ENCODE measurements at regions not wholly inside any gene's neighbourhood (a gene's known extent, or its start where the extent isn't known, plus 50 kb on each side); places are given as distances from the start of the nearest gene placed in this dataset.

DNA sequence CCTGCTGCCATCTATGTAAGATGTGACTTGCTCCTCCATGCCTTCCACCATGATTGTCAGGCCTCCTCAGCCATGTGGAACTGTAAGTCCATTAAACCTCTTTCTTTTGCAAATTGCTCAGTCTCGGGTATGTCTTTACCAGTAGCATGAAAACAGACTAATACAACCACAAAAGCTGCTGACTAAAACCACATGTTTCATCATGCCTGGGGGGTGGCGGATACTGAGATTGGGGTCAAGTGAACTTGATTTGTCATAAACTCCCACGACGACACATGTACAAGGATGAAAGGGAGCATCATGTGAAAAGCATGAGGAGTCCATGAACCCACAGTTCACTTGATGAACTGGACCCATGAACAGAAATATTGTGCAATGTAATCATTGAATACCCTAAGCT, 134.9 kb upstream of the ANK3 start:
- H3K79me2 ChIP-seq (replicated peaks; ENCODE audit: insufficient read depth) = no peaks in the 10 kb centered on the region
- Mint-ChIP-seq H3K27ac (no peak overlapping the region), H3K27me3 (ENCODE audit: insufficient read depth, low read depth, poor library complexity) (no peaks in the 10 kb centered on the region), H3K4me1 (peaks cover 36% of the 10 kb centered on the region), H3K9me3 (peaks cover 16% of the 10 kb centered on the region), H3K4me3 (no peak overlapping the region), H3K36me3 (ENCODE audit: low read depth) (peaks cover 19% of the 10 kb centered on the region)
- H3K36me3 ChIP-seq (ENCODE audit: insufficient read depth) = 0 out of 2 replicates have a peak, but pooled peaks cover 6% of the 10 kb centered on the region
- no peaks in the 10 kb centered on the region for H3K27me3 ChIP-seq (ENCODE audit: insufficient read depth)
- H3K4me3 ChIP-seq = no peak overlapping the region
- H3K4me1 ChIP-seq (ENCODE audit: insufficient read depth) = peaks cover 21% of the 10 kb centered on the region
- ATAC-seq (no peak), DNase-seq (ENCODE audit: low spot score) (no peak)
- H3K9me2 ChIP-seq (ENCODE audit: insufficient read depth) = no peaks in the 10 kb centered on the region
- H2AFZ ChIP-seq = no peak overlapping the region
- H3F3A ChIP-seq (replicated peaks; ENCODE audit: low read depth) = no peaks in the 10 kb centered on the region
- TF ChIP-seq ZNF114 (CRISPR knock-in tag; IDR thresholded peaks at IDR 0.05) (no peak), EZH2phosphoT487 (IDR thresholded peaks at IDR 0.05; ENCODE audit: unreplicated experiment) (no peak), JUNB (IDR thresholded peaks at IDR 0.05; ENCODE audit: unreplicated experiment) (no peak), POLR2AphosphoS5 (IDR thresholded peaks at IDR 0.05; ENCODE audit: low read depth) (no peak), CREB1 (CRISPR knock-in tag; IDR thresholded peaks at IDR 0.05; ENCODE audit: low read depth) (no peak), ZNF331 (CRISPR knock-in tag; IDR thresholded peaks at IDR 0.05; ENCODE audit: low read depth) (no peak), STAT1 (IDR thresholded peaks at IDR 0.05; ENCODE audit: unreplicated experiment) (no peak), NANOG (IDR thresholded peaks at IDR 0.05; ENCODE audit: borderline replicate concordance) (no peak), EZH2 (IDR thresholded peaks at IDR 0.05; ENCODE audit: low read depth, unreplicated experiment) (no peak)
- TF ChIP-seq, protein P1, sequence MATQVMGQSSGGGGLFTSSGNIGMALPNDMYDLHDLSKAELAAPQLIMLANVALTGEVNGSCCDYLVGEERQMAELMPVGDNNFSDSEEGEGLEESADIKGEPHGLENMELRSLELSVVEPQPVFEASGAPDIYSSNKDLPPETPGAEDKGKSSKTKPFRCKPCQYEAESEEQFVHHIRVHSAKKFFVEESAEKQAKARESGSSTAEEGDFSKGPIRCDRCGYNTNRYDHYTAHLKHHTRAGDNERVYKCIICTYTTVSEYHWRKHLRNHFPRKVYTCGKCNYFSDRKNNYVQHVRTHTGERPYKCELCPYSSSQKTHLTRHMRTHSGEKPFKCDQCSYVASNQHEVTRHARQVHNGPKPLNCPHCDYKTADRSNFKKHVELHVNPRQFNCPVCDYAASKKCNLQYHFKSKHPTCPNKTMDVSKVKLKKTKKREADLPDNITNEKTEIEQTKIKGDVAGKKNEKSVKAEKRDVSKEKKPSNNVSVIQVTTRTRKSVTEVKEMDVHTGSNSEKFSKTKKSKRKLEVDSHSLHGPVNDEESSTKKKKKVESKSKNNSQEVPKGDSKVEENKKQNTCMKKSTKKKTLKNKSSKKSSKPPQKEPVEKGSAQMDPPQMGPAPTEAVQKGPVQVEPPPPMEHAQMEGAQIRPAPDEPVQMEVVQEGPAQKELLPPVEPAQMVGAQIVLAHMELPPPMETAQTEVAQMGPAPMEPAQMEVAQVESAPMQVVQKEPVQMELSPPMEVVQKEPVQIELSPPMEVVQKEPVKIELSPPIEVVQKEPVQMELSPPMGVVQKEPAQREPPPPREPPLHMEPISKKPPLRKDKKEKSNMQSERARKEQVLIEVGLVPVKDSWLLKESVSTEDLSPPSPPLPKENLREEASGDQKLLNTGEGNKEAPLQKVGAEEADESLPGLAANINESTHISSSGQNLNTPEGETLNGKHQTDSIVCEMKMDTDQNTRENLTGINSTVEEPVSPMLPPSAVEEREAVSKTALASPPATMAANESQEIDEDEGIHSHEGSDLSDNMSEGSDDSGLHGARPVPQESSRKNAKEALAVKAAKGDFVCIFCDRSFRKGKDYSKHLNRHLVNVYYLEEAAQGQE (IDR thresholded peaks at IDR 0.05; ENCODE audit: unreplicated experiment) = no peak
- TF ChIP-seq, protein P2, sequence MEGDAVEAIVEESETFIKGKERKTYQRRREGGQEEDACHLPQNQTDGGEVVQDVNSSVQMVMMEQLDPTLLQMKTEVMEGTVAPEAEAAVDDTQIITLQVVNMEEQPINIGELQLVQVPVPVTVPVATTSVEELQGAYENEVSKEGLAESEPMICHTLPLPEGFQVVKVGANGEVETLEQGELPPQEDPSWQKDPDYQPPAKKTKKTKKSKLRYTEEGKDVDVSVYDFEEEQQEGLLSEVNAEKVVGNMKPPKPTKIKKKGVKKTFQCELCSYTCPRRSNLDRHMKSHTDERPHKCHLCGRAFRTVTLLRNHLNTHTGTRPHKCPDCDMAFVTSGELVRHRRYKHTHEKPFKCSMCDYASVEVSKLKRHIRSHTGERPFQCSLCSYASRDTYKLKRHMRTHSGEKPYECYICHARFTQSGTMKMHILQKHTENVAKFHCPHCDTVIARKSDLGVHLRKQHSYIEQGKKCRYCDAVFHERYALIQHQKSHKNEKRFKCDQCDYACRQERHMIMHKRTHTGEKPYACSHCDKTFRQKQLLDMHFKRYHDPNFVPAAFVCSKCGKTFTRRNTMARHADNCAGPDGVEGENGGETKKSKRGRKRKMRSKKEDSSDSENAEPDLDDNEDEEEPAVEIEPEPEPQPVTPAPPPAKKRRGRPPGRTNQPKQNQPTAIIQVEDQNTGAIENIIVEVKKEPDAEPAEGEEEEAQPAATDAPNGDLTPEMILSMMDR (conservative IDR thresholded peaks at IDR 0.05; ENCODE audit: low read depth in 2 of 2) = no peak
- TF ChIP-seq, protein P3, sequence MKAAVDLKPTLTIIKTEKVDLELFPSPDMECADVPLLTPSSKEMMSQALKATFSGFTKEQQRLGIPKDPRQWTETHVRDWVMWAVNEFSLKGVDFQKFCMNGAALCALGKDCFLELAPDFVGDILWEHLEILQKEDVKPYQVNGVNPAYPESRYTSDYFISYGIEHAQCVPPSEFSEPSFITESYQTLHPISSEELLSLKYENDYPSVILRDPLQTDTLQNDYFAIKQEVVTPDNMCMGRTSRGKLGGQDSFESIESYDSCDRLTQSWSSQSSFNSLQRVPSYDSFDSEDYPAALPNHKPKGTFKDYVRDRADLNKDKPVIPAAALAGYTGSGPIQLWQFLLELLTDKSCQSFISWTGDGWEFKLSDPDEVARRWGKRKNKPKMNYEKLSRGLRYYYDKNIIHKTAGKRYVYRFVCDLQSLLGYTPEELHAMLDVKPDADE (IDR thresholded peaks at IDR 0.05) = no peak
- TF ChIP-seq, protein P4, sequence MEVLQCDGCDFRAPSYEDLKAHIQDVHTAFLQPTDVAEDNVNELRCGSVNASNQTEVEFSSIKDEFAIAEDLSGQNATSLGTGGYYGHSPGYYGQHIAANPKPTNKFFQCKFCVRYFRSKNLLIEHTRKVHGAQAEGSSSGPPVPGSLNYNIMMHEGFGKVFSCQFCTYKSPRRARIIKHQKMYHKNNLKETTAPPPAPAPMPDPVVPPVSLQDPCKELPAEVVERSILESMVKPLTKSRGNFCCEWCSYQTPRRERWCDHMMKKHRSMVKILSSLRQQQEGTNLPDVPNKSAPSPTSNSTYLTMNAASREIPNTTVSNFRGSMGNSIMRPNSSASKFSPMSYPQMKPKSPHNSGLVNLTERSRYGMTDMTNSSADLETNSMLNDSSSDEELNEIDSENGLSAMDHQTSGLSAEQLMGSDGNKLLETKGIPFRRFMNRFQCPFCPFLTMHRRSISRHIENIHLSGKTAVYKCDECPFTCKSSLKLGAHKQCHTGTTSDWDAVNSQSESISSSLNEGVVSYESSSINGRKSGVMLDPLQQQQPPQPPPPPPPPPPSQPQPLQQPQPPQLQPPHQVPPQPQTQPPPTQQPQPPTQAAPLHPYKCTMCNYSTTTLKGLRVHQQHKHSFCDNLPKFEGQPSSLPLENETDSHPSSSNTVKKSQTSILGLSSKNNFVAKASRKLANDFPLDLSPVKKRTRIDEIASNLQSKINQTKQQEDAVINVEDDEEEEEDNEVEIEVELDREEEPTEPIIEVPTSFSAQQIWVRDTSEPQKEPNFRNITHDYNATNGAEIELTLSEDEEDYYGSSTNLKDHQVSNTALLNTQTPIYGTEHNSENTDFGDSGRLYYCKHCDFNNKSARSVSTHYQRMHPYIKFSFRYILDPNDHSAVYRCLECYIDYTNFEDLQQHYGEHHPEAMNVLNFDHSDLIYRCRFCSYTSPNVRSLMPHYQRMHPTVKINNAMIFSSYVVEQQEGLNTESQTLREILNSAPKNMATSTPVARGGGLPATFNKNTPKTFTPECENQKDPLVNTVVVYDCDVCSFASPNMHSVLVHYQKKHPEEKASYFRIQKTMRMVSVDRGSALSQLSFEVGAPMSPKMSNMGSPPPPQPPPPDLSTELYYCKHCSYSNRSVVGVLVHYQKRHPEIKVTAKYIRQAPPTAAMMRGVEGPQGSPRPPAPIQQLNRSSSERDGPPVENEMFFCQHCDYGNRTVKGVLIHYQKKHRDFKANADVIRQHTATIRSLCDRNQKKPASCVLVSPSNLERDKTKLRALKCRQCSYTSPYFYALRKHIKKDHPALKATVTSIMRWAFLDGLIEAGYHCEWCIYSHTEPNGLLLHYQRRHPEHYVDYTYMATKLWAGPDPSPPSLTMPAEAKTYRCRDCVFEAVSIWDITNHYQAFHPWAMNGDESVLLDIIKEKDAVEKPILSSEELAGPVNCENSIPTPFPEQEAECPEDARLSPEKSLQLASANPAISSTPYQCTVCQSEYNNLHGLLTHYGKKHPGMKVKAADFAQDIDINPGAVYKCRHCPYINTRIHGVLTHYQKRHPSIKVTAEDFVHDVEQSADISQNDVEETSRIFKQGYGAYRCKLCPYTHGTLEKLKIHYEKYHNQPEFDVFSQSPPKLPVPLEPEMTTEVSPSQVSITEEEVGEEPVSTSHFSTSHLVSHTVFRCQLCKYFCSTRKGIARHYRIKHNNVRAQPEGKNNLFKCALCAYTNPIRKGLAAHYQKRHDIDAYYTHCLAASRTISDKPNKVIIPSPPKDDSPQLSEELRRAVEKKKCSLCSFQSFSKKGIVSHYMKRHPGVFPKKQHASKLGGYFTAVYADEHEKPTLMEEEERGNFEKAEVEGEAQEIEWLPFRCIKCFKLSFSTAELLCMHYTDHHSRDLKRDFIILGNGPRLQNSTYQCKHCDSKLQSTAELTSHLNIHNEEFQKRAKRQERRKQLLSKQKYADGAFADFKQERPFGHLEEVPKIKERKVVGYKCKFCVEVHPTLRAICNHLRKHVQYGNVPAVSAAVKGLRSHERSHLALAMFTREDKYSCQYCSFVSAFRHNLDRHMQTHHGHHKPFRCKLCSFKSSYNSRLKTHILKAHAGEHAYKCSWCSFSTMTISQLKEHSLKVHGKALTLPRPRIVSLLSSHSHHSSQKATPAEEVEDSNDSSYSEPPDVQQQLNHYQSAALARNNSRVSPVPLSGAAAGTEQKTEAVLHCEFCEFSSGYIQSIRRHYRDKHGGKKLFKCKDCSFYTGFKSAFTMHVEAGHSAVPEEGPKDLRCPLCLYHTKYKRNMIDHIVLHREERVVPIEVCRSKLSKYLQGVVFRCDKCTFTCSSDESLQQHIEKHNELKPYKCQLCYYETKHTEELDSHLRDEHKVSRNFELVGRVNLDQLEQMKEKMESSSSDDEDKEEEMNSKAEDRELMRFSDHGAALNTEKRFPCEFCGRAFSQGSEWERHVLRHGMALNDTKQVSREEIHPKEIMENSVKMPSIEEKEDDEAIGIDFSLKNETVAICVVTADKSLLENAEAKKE (CRISPR knock-in tag; IDR thresholded peaks at IDR 0.05) = no peak
- H3K4me2 ChIP-seq = no peak overlapping the region
- H4K20me1 ChIP-seq (replicated peaks; ENCODE audit: insufficient read depth) = no peaks in the 10 kb centered on the region
- no peak overlapping the region for H3K27ac ChIP-seq (ENCODE audit: low read depth)

Measured in GM23338 (cell line).